ENCODE measurements at regions not wholly inside any gene's neighbourhood (a gene's known extent, or its start where the extent isn't known, plus 50 kb on each side); places are given as distances from the start of the nearest gene placed in this dataset.
A peak's percentile ranks its signal among the peaks of the same experiment; 100 is the strongest.

- no peak overlapping the region for H3K27ac Mint-ChIP-seq
- H3K27me3 Mint-ChIP-seq: peaks cover 5% of the 10 kb centered on the region
- no peaks in the 10 kb centered on the region for H3K4me1 Mint-ChIP-seq
- H3K4me3 Mint-ChIP-seq: no peak overlapping the region
- no peaks in the 10 kb centered on the region for H3K36me3 Mint-ChIP-seq
- peaks cover 2% of the 10 kb centered on the region for H3K9me3 Mint-ChIP-seq
- CTCF ChIA-PET: no interaction called here
- DNase-seq: no peak
Measured at GRCh38 chr15:95512906-95513305, 817.6 kb upstream of the NR2F2 start.

DNA sequence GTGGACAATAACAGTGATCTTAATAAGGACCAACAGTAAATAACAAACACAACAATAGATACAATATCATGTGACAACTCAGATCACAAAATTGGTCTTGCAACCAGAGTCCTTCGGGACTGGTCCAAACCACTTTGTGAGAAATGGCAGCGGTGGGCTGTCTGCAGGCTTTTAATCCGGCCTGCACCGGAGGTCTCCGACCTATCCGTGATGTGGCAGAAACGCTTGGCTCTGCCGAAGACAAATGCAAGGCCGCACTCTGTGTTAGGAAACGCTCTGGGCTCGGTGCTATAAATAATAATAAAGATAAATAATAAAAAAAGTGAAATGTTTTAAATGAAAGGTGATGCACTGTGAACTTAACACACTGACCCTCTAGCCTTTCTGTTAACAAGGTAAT lies 810.6 kb upstream of the NR2F2 start:
- H3K9me3 Mint-ChIP-seq: no peaks in the 10 kb centered on the region
- H3K27ac Mint-ChIP-seq: no peak overlapping the region
- no peaks in the 10 kb centered on the region for H3K27me3 Mint-ChIP-seq
- CTCF ChIA-PET: no interaction called here
- no peaks in the 10 kb centered on the region for H3K4me1 Mint-ChIP-seq
- no peak for DNase-seq
- no peaks in the 10 kb centered on the region for H3K36me3 Mint-ChIP-seq
- H3K4me3 Mint-ChIP-seq: no peak overlapping the region

GRCh38 chr15:95520511-95520910 lies 810.0 kb upstream of the NR2F2 start:
- H3K27ac Mint-ChIP-seq: no peak overlapping the region
- no peaks in the 10 kb centered on the region for H3K4me1 Mint-ChIP-seq
- CTCF ChIA-PET: no interaction called here
- no peak for DNase-seq
- H3K36me3 Mint-ChIP-seq: no peaks in the 10 kb centered on the region
- no peaks in the 10 kb centered on the region for H3K27me3 Mint-ChIP-seq
- no peak overlapping the region for H3K4me3 Mint-ChIP-seq
- no peaks in the 10 kb centered on the region for H3K9me3 Mint-ChIP-seq

DNA sequence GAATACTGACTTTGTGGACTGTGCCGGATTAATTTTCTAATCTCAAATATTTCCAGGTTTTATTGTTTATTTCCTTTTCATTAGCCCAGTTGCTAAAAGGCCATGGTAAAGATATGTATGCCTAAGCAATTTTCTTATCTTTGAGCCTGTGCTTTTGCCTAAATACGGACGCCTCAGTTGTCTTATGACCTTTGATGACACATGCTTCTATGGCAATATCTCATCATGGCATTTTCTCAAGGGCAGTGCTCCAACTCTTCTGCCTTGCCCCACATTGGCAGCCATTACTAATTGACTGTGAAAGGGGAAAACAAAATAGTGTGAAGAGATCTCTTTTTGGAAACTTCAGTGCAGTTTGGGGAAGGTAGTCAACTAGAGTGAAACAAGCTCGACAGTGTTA lies 809.6 kb upstream of the NR2F2 start:
- Mint-ChIP-seq H3K4me3 (no peak overlapping the region), H3K36me3 (no peaks in the 10 kb centered on the region), H3K27me3 (no peaks in the 10 kb centered on the region), H3K27ac (peak overlapping the region; percentile 38), H3K4me1 (no peaks in the 10 kb centered on the region), H3K9me3 (no peaks in the 10 kb centered on the region)
- CTCF ChIA-PET: no interaction called here
- no peak for DNase-seq

GRCh38 chr15:95522533-95522932 lies 808.0 kb upstream of the NR2F2 start:
- H3K36me3 Mint-ChIP-seq: no peaks in the 10 kb centered on the region
- H3K27ac Mint-ChIP-seq: no peak overlapping the region
- CTCF ChIA-PET: no interaction called here
- no peak for DNase-seq
- H3K9me3 Mint-ChIP-seq: peaks cover 3% of the 10 kb centered on the region
- H3K4me1 Mint-ChIP-seq: no peaks in the 10 kb centered on the region
- H3K4me3 Mint-ChIP-seq: no peak overlapping the region
- H3K27me3 Mint-ChIP-seq: no peaks in the 10 kb centered on the region

- CTCF ChIA-PET: no interaction called here
- Mint-ChIP-seq H3K27me3 (no peaks in the 10 kb centered on the region), H3K4me1 (no peaks in the 10 kb centered on the region), H3K4me3 (no peak overlapping the region), H3K27ac (no peak overlapping the region), H3K9me3 (peaks cover 3% of the 10 kb centered on the region), H3K36me3 (no peaks in the 10 kb centered on the region)
- DNase-seq: no peak
Measured at GRCh38 chr15:95528920-95529319, 801.6 kb upstream of the NR2F2 start.

DNA sequence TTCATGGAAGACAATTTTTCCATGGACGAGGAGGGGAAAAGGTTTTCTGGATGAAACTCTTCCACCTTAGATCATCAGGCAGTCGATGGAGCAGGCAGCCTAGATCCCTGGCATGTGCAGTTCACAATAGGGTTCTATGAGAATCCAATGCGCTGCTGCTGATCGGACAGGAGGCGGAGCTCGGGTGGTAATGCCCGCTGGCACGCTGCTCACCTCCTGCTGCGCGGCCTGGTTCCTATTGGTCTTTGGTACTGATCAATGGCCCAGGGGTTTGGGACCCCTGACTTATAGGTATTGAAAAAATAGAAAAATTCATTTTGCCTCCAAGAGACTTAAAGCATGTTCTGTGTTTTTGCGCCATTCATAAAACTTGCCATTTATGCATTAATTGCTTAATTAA lies 793.9 kb upstream of the NR2F2 start:
- Mint-ChIP-seq H3K27me3 (no peaks in the 10 kb centered on the region), H3K36me3 (no peaks in the 10 kb centered on the region), H3K4me1 (no peaks in the 10 kb centered on the region), H3K4me3 (no peak overlapping the region), H3K9me3 (no peaks in the 10 kb centered on the region), H3K27ac (no peak overlapping the region)
- CTCF ChIA-PET: no interaction called here
- DNase-seq: no peak

DNA sequence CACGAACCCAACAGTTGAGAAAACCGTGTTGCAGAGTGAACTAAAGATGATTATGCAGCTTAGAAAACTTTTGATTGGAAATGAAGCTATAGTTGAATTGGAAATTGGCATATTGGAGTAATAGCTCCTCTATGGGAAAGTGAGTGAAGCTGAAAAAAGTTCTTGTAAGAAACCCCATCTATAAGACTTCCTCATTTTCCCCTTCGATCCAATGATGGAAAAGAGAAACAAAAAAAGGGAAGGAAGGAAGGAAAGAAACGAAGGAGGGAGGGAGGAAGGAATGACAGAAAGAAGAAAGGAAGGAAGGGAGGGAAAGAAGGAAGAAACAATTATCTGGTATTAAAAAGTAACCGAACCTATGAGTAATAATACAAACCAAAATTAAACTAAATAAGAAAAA lies 791.8 kb upstream of the NR2F2 start:
- CTCF ChIA-PET: no interaction called here
- DNase-seq: no peak
- no peak overlapping the region for H3K4me3 Mint-ChIP-seq
- H3K9me3 Mint-ChIP-seq: no peaks in the 10 kb centered on the region
- no peaks in the 10 kb centered on the region for H3K4me1 Mint-ChIP-seq
- no peaks in the 10 kb centered on the region for H3K27me3 Mint-ChIP-seq
- H3K27ac Mint-ChIP-seq: no peak overlapping the region
- no peaks in the 10 kb centered on the region for H3K36me3 Mint-ChIP-seq

- DNase-seq: no peak
- no peaks in the 10 kb centered on the region for H3K9me3 Mint-ChIP-seq
- no peaks in the 10 kb centered on the region for H3K27me3 Mint-ChIP-seq
- CTCF ChIA-PET: no interaction called here
- H3K4me3 Mint-ChIP-seq: no peak overlapping the region
- H3K27ac Mint-ChIP-seq: no peak overlapping the region
- no peaks in the 10 kb centered on the region for H3K36me3 Mint-ChIP-seq
- H3K4me1 Mint-ChIP-seq: no peaks in the 10 kb centered on the region
Measured at GRCh38 chr15:95541301-95541700, 789.2 kb upstream of the NR2F2 start.

DNA sequence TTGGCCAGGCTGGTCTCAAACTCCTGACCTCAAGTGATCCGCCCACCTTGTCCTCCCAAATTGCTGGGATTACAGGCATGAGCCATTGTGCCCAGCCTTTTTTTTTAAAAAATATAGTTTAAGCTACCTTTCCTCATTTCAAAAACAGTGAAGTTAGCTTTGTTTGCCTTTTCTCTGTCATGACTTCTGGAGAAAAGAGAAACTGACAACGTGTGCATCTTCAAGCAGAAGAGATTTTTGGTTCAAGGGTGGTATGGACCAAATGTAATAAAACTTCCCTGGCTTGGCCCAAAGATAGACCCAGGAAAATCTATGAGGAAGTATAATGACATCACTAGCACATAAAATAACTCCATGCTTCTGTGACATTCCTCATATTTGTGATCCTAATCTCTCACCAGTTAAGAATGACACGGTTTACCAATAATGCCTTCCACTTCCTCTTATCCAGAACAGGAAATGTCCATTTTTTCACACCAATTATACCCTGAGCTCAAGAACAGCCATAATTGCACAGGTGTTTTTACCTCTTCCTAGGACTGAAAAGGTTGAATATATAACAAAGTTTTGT lies 781.2 kb upstream of the NR2F2 start:
- no peak for DNase-seq
- H3K36me3 Mint-ChIP-seq: no peaks in the 10 kb centered on the region
- no peaks in the 10 kb centered on the region for H3K27me3 Mint-ChIP-seq
- no peak overlapping the region for H3K4me3 Mint-ChIP-seq
- no peaks in the 10 kb centered on the region for H3K9me3 Mint-ChIP-seq
- no peak overlapping the region for H3K27ac Mint-ChIP-seq
- CTCF ChIA-PET: no interaction called here
- no peaks in the 10 kb centered on the region for H3K4me1 Mint-ChIP-seq

GRCh38 chr15:95550702-95551101 lies 779.8 kb upstream of the NR2F2 start:
- H3K27ac Mint-ChIP-seq: no peak overlapping the region
- H3K4me1 Mint-ChIP-seq: no peaks in the 10 kb centered on the region
- CTCF ChIA-PET: no interaction called here
- DNase-seq: no peak
- H3K36me3 Mint-ChIP-seq: no peaks in the 10 kb centered on the region
- no peaks in the 10 kb centered on the region for H3K27me3 Mint-ChIP-seq
- no peaks in the 10 kb centered on the region for H3K9me3 Mint-ChIP-seq
- no peak overlapping the region for H3K4me3 Mint-ChIP-seq

DNA sequence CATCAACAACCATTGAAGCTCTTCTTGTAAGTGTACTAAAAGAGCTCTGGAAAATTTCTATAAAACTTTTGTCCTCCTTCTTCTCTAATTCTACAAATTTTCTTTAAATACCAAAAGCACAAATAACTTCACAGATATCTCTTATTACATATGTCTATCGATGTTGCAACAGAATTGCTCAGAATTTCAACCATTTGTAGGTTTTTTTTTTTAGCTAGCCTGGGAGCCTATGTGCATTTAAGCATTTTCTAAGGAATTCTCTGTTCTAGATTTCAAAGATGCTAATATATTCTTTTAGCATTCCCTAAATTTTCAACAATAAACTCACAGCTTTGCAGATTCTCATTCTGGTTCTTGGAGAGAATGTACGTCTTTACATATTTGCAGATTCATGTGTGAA lies 774.3 kb upstream of the NR2F2 start:
- no peak for DNase-seq
- H3K27me3 Mint-ChIP-seq: no peaks in the 10 kb centered on the region
- H3K27ac Mint-ChIP-seq: no peak overlapping the region
- no peaks in the 10 kb centered on the region for H3K9me3 Mint-ChIP-seq
- no peak overlapping the region for H3K4me3 Mint-ChIP-seq
- no peaks in the 10 kb centered on the region for H3K36me3 Mint-ChIP-seq
- CTCF ChIA-PET: interaction anchor here (0.6 kb wide), 1 partner anchor 471 kb away, joined by 3 read pairs; no protein-coding TSS in a partner anchor
- H3K4me1 Mint-ChIP-seq: no peaks in the 10 kb centered on the region

GRCh38 chr15:95556866-95557225 lies 773.7 kb upstream of the NR2F2 start:
- no peak for DNase-seq
- H3K27me3 Mint-ChIP-seq: peaks cover 3% of the 10 kb centered on the region

GRCh38 chr15:95557226-95558046 lies 773.1 kb upstream of the NR2F2 start:
- H3K27me3 Mint-ChIP-seq: peaks cover 3% of the 10 kb centered on the region
- CTCF ChIA-PET: no interaction called here
- no peaks in the 10 kb centered on the region for H3K4me1 Mint-ChIP-seq
- no peaks in the 10 kb centered on the region for H3K9me3 Mint-ChIP-seq
- no peak overlapping the region for H3K4me3 Mint-ChIP-seq
- H3K36me3 Mint-ChIP-seq: no peaks in the 10 kb centered on the region
- no peak for DNase-seq
- no peak overlapping the region for H3K27ac Mint-ChIP-seq

More at GRCh38 chr15:95556866-95557225, 773.7 kb upstream of the NR2F2 start:
- Mint-ChIP-seq H3K9me3 (no peaks in the 10 kb centered on the region), H3K4me3 (no peak overlapping the region), H3K36me3 (no peaks in the 10 kb centered on the region), H3K27ac (no peak overlapping the region), H3K4me1 (no peaks in the 10 kb centered on the region)
- CTCF ChIA-PET: no interaction called here

DNA sequence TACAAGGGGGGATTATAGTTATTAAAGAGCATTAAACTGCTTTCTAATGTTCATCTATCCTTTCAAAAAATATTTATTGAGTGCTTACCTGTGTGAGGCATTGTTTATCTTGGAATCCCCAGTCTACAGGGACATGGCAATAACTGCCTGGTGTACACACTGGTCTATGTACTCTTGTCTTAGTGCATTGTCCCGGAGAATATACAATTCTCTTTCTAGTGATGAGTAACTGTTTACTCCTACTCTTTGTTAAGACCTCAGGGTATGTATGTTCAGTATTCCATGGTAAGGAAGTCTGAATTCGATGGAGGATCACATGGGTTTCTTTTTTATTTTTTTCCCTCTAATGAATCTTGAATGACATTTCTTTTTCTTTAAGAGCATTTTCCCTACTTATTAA lies 772.4 kb upstream of the NR2F2 start:
- Mint-ChIP-seq H3K4me1 (no peaks in the 10 kb centered on the region), H3K27me3 (peaks cover 3% of the 10 kb centered on the region), H3K36me3 (no peaks in the 10 kb centered on the region), H3K4me3 (no peak overlapping the region), H3K27ac (no peak overlapping the region), H3K9me3 (no peaks in the 10 kb centered on the region)
- DNase-seq: no peak
- CTCF ChIA-PET: no interaction called here
